GM21737 (cell line): ENCODE measurements at regions not wholly inside any gene's neighbourhood (a gene's known extent, or its start where the extent isn't known, plus 50 kb on each side); places are given as distances from the start of the nearest gene placed in this dataset.
"Not testable (repeated sequence)": the region's sequence is repeated elsewhere in the genome, so short reads cannot be mapped to it uniquely, and the experiment has no call there.

Source experiments
- ATAC-seq: cut with Tn5 transposase; IDR thresholded peaks from one replicate; pipeline ENCODE4 v1.9.1; 2021; ENCODE audit warnings: mild to moderate bottlenecking, moderate library complexity; ENCODE audit not compliant: unreplicated experiment

GRCh38 chr3:11713171-11713570 lies 69.5 kb upstream of the VGLL4 start:
- ATAC-seq, result no peak

DNA sequence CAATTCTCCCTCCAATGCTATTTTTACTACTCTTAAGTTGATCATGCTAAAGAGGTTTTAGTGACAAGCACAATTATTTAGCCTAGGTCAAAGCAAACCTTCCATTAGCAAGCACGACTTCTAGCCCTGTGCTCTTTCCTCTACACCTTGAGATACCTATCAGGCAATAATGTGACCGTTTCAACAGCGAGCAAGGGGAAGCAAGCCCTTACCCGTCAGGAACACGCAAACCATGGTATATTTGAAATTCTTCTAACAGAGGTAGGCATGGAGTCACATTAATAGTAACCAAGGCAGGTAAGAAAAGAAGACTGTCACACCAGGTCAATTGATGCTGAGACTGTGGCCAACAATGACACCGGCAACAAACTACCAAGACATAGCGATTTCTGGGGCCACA lies 68.9 kb upstream of the VGLL4 start:
- ATAC-seq, result no peak

- no peak for ATAC-seq
Observed at GRCh38 chr3:11711876-11712275, 68.2 kb upstream of the VGLL4 start.

DNA sequence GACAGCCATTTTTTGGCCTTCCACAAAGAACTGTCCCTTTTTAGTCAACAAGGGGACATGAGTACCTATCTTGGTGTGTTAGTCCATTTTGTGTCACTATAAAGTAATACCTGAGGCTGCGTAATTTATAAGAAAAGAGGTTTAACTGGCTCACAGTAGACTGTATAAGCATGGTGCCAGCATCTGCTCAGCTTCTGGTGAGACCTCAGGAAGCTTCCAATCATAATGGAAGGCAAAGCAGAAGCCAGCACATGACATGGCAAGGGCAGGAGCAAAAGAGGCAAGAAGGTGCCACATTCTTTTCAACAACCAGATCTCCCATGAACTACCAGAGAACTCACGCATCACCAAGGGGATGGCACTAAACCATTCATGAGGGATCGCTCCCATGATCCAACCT lies 66.1 kb upstream of the VGLL4 start:
- no peak for ATAC-seq

- ATAC-seq, result not testable (repeated sequence)
Observed at GRCh38 chr3:11707084-11707483, 63.4 kb upstream of the VGLL4 start.

- no peak for ATAC-seq
Observed at GRCh38 chr3:11706604-11707003, 62.9 kb upstream of the VGLL4 start.

DNA sequence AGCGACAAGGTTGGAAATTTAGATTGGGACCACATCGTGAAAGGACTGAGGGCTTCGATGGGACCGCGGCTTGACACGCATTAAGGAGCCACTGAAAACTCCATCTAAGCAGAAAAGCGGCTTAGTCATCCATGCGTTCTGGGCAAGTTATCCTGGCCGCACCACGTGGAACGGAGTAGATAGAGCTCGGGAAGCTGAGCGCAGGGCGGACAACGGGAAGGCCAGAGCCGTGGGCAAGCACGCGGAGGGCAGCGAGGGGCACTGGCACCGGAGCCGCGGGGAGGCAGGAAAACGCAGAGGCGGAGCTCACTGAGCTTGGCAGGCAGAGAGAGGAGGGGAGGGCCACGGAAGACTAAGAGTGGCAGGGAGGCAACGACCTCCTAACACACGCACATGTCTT lies 61.3 kb upstream of the VGLL4 start:
- no peak for ATAC-seq

DNA sequence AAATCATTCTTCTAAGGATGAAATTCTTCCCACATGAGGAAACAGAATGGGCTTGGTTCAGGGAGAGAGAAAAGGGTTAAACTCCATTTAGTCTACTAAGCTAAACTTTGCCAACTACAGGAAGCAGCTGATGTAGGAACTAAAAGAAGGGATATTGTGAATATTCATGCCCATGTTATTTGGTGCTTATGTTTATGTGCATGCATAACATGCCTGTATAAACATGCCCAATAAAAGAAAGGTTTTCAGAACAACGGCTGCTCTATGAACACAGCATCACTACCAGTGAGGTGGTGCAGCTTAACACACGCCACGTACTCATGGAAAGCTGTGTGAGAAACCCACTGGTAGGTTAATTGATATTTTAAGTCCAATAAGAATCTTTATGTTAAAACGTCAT lies 59.4 kb upstream of the VGLL4 start:
- ATAC-seq, result no peak

DNA sequence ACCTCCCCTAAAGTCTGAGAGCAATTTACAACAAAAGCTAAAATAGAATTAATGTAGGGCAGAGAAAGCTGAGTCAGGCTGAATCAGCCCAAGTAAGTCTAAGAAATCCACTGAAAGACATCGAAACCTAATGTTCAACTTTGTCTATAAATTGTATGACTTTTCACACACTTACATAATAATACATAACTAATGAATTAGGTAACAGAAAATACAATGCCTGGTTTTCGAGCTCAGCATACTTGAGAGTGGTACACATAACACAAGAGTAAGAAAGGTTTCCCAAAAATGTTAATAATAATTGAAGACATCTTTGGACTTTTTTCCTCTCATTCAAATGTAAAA lies 55.3 kb upstream of the VGLL4 start:
- no peak for ATAC-seq

GRCh38 chr3:11698326-11699082 lies 54.8 kb upstream of the VGLL4 start:
- no peak for ATAC-seq

DNA sequence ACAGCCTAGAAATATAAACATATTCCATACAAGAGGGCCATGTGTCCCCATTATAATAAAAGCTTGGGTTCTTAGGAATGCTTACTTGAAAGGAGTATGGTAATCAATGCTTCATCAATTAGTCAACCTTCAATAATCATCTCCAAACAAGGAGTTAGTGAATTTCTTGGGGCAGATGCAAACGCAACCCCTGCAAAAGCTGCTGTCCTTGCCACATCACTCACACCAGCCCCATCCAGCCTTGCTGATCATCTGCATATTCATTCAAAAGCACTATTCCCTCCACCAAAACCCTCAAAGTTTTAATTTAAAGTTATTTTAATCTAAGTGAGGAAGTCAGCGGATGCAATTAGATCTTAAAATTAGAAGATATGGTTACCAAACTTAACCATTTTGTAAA lies 54.0 kb upstream of the VGLL4 start:
- ATAC-seq, result no peak

- ATAC-seq, result no peak
Observed at GRCh38 chr3:11696054-11696453, 52.3 kb upstream of the VGLL4 start.
